ENCODE measurements at regions not wholly inside any gene's neighbourhood (a gene's known extent, or its start where the extent isn't known, plus 50 kb on each side); places are given as distances from the start of the nearest gene placed in this dataset.

DNA sequence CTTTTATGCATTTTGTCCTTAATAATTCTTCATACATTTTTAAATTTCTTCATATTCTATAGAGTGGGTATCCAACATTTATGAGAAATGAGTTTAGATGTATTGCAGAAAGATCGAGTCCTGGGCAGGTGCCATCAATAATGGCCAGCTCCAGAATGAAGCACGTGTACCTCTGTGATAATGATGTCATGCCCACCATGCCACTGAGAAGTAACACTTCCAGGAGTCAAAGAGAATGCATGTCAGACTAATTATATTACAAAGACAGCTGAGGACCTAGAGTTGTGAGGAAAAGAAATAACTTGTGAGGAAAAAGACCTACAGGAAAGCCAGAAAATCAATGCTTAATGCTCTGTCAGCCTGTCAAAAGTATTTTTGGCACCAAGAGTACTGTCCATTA is 157.4 kb upstream of the P2RY1 start:
- H3K9me3 ChIP-seq (ENCODE audit: insufficient read depth, low read length, severe bottlenecking), result no peaks in the 10 kb centered on the region
- H4K20me1 ChIP-seq (ENCODE audit: insufficient read depth, low read length), result no peaks in the 10 kb centered on the region
- no peak for TF ChIP-seq EZH2 (IDR thresholded peaks at IDR 0.05; ENCODE audit: borderline replicate concordance, low read depth, low read length, severe bottlenecking)
- TF ChIP-seq, protein P1, sequence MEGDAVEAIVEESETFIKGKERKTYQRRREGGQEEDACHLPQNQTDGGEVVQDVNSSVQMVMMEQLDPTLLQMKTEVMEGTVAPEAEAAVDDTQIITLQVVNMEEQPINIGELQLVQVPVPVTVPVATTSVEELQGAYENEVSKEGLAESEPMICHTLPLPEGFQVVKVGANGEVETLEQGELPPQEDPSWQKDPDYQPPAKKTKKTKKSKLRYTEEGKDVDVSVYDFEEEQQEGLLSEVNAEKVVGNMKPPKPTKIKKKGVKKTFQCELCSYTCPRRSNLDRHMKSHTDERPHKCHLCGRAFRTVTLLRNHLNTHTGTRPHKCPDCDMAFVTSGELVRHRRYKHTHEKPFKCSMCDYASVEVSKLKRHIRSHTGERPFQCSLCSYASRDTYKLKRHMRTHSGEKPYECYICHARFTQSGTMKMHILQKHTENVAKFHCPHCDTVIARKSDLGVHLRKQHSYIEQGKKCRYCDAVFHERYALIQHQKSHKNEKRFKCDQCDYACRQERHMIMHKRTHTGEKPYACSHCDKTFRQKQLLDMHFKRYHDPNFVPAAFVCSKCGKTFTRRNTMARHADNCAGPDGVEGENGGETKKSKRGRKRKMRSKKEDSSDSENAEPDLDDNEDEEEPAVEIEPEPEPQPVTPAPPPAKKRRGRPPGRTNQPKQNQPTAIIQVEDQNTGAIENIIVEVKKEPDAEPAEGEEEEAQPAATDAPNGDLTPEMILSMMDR (IDR thresholded peaks at IDR 0.05; ENCODE audit: borderline replicate concordance, extremely low read depth, low read length, poor library complexity, severe bottlenecking), result no peak
- no peak overlapping the region for H2AFZ ChIP-seq (ENCODE audit: low read depth, low read length)
- no peak overlapping the region for H3K27ac ChIP-seq (ENCODE audit: low read length)
- no peak overlapping the region for H3K9ac ChIP-seq (ENCODE audit: low read depth, low read length)
- peaks cover 3% of the 10 kb centered on the region for H3K27me3 ChIP-seq (ENCODE audit: insufficient read depth, low read length, poor library complexity)
- no peaks in the 10 kb centered on the region for H3K79me2 ChIP-seq (ENCODE audit: insufficient read depth, low read length)
- ATAC-seq (ENCODE audit: insufficient read depth, low read depth) (no peak), DNase-seq (no peak)
- H3K4me1 ChIP-seq (ENCODE audit: insufficient read depth, low read length), result no peaks in the 10 kb centered on the region
- H3K36me3 ChIP-seq (ENCODE audit: insufficient read depth, low read length), result no peaks in the 10 kb centered on the region
- no peak overlapping the region for H3K4me2 ChIP-seq (ENCODE audit: insufficient read depth, low read length)
- H3K4me3 ChIP-seq (ENCODE audit: low read depth in 1 of 2, low read length in 2 of 2), result no peak overlapping the region

DNA sequence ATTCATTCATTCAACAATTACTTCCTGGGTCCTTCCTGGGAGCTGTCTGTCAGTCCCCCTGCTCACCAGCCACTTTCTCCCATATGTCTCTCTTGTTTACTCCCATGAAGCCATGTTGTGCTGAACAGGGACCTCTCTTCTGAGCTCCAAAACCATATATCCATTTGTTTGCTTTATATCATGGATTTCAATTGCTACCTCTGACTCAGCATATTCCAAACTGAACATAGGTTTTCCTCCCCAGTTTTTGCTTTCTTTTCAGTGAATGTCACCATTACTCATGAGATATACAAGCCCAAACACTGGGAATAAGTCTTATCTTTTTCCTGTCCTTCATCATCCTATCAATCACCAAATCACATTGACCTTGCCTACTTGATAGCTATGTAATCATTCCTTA is 152.5 kb upstream of the P2RY1 start:
- no peaks in the 10 kb centered on the region for H3K4me1 ChIP-seq (ENCODE audit: insufficient read depth, low read length)
- no peak for ATAC-seq (ENCODE audit: insufficient read depth, low read depth)
- H3K4me3 ChIP-seq (ENCODE audit: low read depth in 1 of 2, low read length in 2 of 2), result no peak overlapping the region
- no peaks in the 10 kb centered on the region for H3K9me3 ChIP-seq (ENCODE audit: insufficient read depth, low read length, severe bottlenecking)
- DNase-seq, result no peak
- no peak overlapping the region for H3K4me2 ChIP-seq (ENCODE audit: insufficient read depth, low read length)
- peaks cover 2% of the 10 kb centered on the region for H3K27me3 ChIP-seq (ENCODE audit: insufficient read depth, low read length, poor library complexity)
- H4K20me1 ChIP-seq (ENCODE audit: insufficient read depth, low read length), result no peaks in the 10 kb centered on the region
- no peaks in the 10 kb centered on the region for H3K79me2 ChIP-seq (ENCODE audit: insufficient read depth, low read length)
- TF ChIP-seq, protein P1 (IDR thresholded peaks at IDR 0.05; ENCODE audit: borderline replicate concordance, extremely low read depth, low read length, poor library complexity, severe bottlenecking), result no peak
- no peak for TF ChIP-seq EZH2 (IDR thresholded peaks at IDR 0.05; ENCODE audit: borderline replicate concordance, low read depth, low read length, severe bottlenecking)
- no peak overlapping the region for H3K9ac ChIP-seq (ENCODE audit: low read depth, low read length)
- H2AFZ ChIP-seq (ENCODE audit: low read depth, low read length), result no peak overlapping the region
- H3K27ac ChIP-seq (ENCODE audit: low read length), result no peak overlapping the region
- H3K36me3 ChIP-seq (ENCODE audit: insufficient read depth, low read length), result no peaks in the 10 kb centered on the region

- no peak for TF ChIP-seq EZH2 (IDR thresholded peaks at IDR 0.05; ENCODE audit: borderline replicate concordance, low read depth, low read length, severe bottlenecking)
- TF ChIP-seq, protein P1 (IDR thresholded peaks at IDR 0.05; ENCODE audit: borderline replicate concordance, extremely low read depth, low read length, poor library complexity, severe bottlenecking), result no peak
- DNase-seq (no peak), ATAC-seq (ENCODE audit: insufficient read depth, low read depth) (no peak)
- Histone ChIP-seq H3K4me2 (ENCODE audit: insufficient read depth, low read length) (no peak overlapping the region), H3K4me1 (ENCODE audit: insufficient read depth, low read length) (no peaks in the 10 kb centered on the region), H3K79me2 (ENCODE audit: insufficient read depth, low read length) (no peaks in the 10 kb centered on the region), H3K36me3 (ENCODE audit: insufficient read depth, low read length) (no peaks in the 10 kb centered on the region), H3K9ac (ENCODE audit: low read depth, low read length) (no peak overlapping the region), H3K27ac (ENCODE audit: low read length) (no peak overlapping the region), H2AFZ (ENCODE audit: low read depth, low read length) (no peak overlapping the region), H3K9me3 (ENCODE audit: insufficient read depth, low read length, severe bottlenecking) (no peaks in the 10 kb centered on the region), H3K4me3 (ENCODE audit: low read depth in 1 of 2, low read length in 2 of 2) (no peak overlapping the region), H4K20me1 (ENCODE audit: insufficient read depth, low read length) (no peaks in the 10 kb centered on the region), H3K27me3 (ENCODE audit: insufficient read depth, low read length, poor library complexity) (no peaks in the 10 kb centered on the region)
Measured at GRCh38 chr3:152683521-152683999, 151.4 kb upstream of the P2RY1 start.

DNA sequence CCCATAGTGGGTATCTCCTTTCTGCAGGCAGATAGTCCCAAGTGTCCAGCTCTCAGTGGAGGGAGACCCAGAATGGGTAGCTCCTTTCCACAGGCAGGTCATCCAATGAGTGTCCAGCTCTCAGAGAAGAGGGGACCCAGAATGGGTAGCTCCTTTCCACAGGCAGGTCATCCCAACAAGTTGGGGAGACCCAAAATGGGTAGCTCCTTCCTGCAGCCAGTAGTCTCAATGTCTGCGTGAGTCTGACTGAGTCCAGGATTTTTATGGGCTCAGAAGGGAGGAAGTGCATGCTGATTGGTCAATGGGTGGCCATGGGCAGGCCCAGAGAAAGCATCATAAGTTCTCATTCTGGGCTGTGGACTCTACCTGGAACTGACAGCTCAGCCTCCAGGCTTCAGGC is 150.7 kb upstream of the P2RY1 start:
- Histone ChIP-seq H3K79me2 (ENCODE audit: insufficient read depth, low read length) (no peaks in the 10 kb centered on the region), H3K4me2 (ENCODE audit: insufficient read depth, low read length) (no peak overlapping the region), H3K4me1 (ENCODE audit: insufficient read depth, low read length) (no peaks in the 10 kb centered on the region), H3K9me3 (ENCODE audit: insufficient read depth, low read length, severe bottlenecking) (no peaks in the 10 kb centered on the region), H4K20me1 (ENCODE audit: insufficient read depth, low read length) (no peaks in the 10 kb centered on the region), H3K4me3 (ENCODE audit: low read depth in 1 of 2, low read length in 2 of 2) (no peak overlapping the region), H2AFZ (ENCODE audit: low read depth, low read length) (no peak overlapping the region), H3K27ac (ENCODE audit: low read length) (no peak overlapping the region), H3K27me3 (ENCODE audit: insufficient read depth, low read length, poor library complexity) (no peaks in the 10 kb centered on the region), H3K9ac (ENCODE audit: low read depth, low read length) (no peak overlapping the region), H3K36me3 (ENCODE audit: insufficient read depth, low read length) (no peaks in the 10 kb centered on the region)
- DNase-seq (no peak), ATAC-seq (ENCODE audit: insufficient read depth, low read depth) (no peak)
- TF ChIP-seq, protein P1 (IDR thresholded peaks at IDR 0.05; ENCODE audit: borderline replicate concordance, extremely low read depth, low read length, poor library complexity, severe bottlenecking), result no peak

Measured in DND-41 (cell line).